ENCODE measurements at regions not wholly inside any gene's neighbourhood (a gene's known extent, or its start where the extent isn't known, plus 50 kb on each side); places are given as distances from the start of the nearest gene placed in this dataset.

DNA sequence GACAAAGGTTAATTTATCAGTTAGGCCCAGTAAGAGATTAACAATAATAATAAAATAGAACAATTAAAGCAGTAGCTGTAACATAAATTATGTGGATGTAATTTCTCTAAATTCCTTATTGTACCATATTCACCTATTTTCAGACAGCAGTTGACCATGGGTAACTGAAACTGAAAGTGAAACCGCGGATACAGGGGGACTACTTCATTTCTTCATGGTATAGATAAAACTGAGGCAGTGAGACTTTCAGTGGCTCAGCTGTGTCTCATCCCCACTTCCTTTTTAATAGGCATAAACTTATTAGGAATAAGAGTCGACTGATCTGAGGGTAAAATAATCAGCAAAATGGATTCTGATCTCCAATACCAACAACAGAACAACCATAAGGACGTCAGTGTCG lies 174.0 kb upstream of the WWC1 start:
- DNase-seq (ENCODE audit: extremely low read depth, insufficient read length): no peak
- TF ChIP-seq, protein P1, sequence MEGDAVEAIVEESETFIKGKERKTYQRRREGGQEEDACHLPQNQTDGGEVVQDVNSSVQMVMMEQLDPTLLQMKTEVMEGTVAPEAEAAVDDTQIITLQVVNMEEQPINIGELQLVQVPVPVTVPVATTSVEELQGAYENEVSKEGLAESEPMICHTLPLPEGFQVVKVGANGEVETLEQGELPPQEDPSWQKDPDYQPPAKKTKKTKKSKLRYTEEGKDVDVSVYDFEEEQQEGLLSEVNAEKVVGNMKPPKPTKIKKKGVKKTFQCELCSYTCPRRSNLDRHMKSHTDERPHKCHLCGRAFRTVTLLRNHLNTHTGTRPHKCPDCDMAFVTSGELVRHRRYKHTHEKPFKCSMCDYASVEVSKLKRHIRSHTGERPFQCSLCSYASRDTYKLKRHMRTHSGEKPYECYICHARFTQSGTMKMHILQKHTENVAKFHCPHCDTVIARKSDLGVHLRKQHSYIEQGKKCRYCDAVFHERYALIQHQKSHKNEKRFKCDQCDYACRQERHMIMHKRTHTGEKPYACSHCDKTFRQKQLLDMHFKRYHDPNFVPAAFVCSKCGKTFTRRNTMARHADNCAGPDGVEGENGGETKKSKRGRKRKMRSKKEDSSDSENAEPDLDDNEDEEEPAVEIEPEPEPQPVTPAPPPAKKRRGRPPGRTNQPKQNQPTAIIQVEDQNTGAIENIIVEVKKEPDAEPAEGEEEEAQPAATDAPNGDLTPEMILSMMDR (IDR thresholded peaks at IDR 0.05; ENCODE audit: insufficient read depth, low read length, poor library complexity, severe bottlenecking): no peak
- Histone ChIP-seq H3K36me3 (ENCODE audit: control insufficient read depth, insufficient read depth, low read length) (no peaks in the 10 kb centered on the region), H3K4me3 (replicated peaks; ENCODE audit: low read depth, low read length) (no peak overlapping the region), H3K27me3 (replicated peaks; ENCODE audit: control insufficient read depth, insufficient read depth, low read length) (no peaks in the 10 kb centered on the region)

DNA sequence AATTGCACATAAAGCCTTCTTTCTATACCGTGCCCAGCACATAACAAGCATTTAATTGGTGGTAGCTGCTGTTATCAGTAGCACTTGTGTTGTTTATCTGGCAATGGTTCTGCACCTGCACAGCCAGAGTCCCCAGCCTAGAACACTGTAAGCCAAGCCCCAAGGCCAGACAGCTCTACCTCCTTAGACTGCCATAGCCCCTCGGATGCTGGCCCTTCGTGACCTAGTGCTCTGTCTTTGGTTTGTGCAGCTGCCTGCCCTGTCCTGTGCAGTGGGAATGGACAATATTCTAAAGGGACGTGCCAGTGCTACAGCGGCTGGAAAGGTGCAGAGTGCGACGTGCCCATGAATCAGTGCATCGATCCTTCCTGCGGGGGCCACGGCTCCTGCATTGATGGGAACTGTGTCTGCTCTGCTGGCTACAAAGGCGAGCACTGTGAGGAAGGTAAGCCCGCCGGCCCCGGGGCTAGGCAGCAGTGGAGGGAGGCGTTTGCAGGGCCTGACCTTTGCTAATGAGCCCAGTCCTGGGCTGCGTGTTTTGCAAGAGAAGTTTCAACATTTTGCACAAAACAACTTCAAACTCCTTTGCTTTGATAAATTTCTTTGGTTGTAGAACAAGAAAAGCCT lies 173.3 kb upstream of the WWC1 start:
- DNase-seq (ENCODE audit: extremely low read depth, insufficient read length): no peak

DNA sequence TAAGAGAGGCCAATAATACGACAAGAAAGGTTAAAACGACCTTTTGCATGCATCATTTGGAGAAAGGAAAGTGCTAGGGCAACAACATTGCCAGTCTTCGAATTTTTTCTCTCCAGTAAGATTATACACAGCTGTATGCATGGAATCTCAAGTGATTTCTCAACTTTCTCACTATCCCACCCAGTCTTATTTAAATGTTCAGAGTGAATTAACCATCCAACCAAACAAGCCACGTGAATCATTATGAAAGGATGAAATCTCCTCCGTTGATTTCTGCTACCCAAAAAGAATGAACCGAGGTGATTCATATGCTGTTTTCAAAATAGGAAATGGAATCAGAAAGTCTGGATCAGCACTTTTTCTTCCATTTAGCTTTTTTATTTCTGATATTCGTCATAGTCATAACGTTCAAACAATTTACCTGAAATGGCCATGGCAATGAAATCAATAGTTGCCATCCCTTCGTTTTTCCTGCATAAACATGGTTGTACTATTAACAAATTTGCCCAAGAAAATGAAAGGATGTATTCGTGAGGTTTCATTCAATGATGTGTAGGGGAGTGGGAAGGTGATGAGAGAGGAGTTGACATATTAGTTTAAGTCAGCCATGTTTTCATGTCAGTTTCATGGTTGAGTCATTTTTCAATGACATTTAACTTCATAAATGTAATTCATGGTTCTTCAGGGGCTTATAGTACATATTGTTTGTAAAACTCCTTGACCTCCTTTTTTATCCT lies 170.9 kb upstream of the WWC1 start:
- TF ChIP-seq, protein P1 (IDR thresholded peaks at IDR 0.05; ENCODE audit: insufficient read depth, low read length, poor library complexity, severe bottlenecking): no peak
- Histone ChIP-seq H3K36me3 (ENCODE audit: control insufficient read depth, insufficient read depth, low read length) (no peaks in the 10 kb centered on the region), H3K4me3 (replicated peaks; ENCODE audit: low read depth, low read length) (no peak overlapping the region), H3K27me3 (replicated peaks; ENCODE audit: control insufficient read depth, insufficient read depth, low read length) (no peaks in the 10 kb centered on the region)
- no peak for DNase-seq (ENCODE audit: extremely low read depth, insufficient read length)

More for the DNA sequence above, 173.3 kb upstream of the WWC1 start:
- Histone ChIP-seq H3K36me3 (ENCODE audit: control insufficient read depth, insufficient read depth, low read length) (no peaks in the 10 kb centered on the region), H3K27me3 (replicated peaks; ENCODE audit: control insufficient read depth, insufficient read depth, low read length) (no peaks in the 10 kb centered on the region), H3K4me3 (replicated peaks; ENCODE audit: low read depth, low read length) (no peak overlapping the region)
- TF ChIP-seq, protein P1 (IDR thresholded peaks at IDR 0.05; ENCODE audit: insufficient read depth, low read length, poor library complexity, severe bottlenecking): no peak

DNA sequence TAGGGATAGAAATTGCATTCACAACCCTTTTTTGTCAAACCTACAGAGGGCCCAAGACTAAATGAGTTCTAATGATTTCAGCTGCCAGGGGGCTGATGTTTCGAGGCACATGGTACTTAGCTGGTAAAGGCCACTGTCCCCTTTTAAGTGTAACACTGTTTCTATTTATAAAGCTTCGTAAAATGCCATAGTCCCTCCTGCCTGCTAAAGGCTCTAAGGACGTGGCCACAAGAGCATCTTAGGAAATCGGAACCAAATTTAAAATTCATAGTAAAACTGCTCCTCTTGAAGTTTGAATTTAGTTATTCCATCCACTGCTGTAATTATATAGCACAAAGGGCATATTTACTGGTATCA lies 170.3 kb upstream of the WWC1 start:
- Histone ChIP-seq H3K36me3 (ENCODE audit: control insufficient read depth, insufficient read depth, low read length) (no peaks in the 10 kb centered on the region), H3K27me3 (replicated peaks; ENCODE audit: control insufficient read depth, insufficient read depth, low read length) (no peaks in the 10 kb centered on the region), H3K4me3 (replicated peaks; ENCODE audit: low read depth, low read length) (no peak overlapping the region)
- no peak for DNase-seq (ENCODE audit: extremely low read depth, insufficient read length)
- TF ChIP-seq, protein P1 (IDR thresholded peaks at IDR 0.05; ENCODE audit: insufficient read depth, low read length, poor library complexity, severe bottlenecking): no peak

DNA sequence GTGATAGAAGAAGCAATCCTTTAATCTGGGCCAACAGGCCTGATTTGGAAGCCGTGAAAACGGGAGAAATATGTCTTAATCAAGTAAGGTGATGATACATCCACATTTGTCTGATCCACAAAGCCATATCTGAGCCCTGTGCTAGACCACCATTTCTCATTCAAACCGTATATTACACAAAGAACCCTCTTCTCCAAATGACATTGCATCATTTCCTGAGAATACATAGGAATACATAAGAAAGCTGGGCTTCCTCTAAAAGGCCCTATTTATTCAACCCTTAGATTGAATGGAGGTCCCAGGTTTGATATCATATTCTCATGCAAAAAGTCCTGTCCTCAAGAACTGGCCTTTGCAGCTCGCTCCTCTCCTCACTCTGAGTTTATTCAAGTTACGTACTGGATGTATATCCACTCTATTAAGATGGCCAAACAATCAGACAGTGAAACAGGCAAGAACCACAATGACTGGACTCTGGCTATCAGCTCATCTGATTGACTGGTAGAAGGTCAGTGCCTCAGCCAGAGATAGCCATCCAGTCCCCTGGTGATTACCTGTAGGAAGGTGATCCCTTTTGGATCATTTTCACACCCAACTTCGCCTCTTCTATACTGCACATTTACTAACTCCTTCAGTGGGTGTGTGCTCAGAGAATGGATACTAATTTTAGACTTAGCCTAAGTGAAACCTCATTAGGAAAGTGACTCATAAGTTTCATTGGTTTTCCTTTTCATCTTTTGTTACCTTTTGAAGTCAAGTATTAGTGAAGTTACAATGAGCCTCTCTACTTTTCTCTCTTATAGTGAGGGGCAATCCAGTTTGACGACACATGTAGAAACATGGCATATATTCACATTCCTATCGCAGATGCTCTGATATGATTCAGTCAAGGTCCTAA lies 167.6 kb upstream of the WWC1 start:
- H3K36me3 ChIP-seq (ENCODE audit: control insufficient read depth, insufficient read depth, low read length): no peaks in the 10 kb centered on the region
- no peak overlapping the region for H3K4me3 ChIP-seq (replicated peaks; ENCODE audit: low read depth, low read length)
- peak; percentile 57 for DNase-seq (ENCODE audit: extremely low read depth, insufficient read length)
- TF ChIP-seq, protein P1 (IDR thresholded peaks at IDR 0.05; ENCODE audit: insufficient read depth, low read length, poor library complexity, severe bottlenecking): no peak
- H3K27me3 ChIP-seq (replicated peaks; ENCODE audit: control insufficient read depth, insufficient read depth, low read length): no peaks in the 10 kb centered on the region
